GM23248 (cell line): ENCODE measurements at regions not wholly inside any gene's neighbourhood (a gene's known extent, or its start where the extent isn't known, plus 50 kb on each side); places are given as distances from the start of the nearest gene placed in this dataset.

Source experiments
- EZH2 ChIP-seq: fragments of 200-600 bp; sonication (generic); IDR thresholded peaks from 2 replicates; pipeline ENCODE4 v1.6.1; 2018; ENCODE audit warnings: antibody characterized with exemption, mild to moderate bottlenecking; ENCODE audit not compliant: insufficient read depth, poor library complexity, severe bottlenecking
- EZH2phosphoT487 ChIP-seq: fragments of 200-600 bp; sonication (generic); IDR thresholded peaks from 2 replicates; pipeline ENCODE4 v1.6.1; 2018; ENCODE audit warnings: antibody characterized with exemption, moderate library complexity, mild to moderate bottlenecking, low read depth; ENCODE audit not compliant: insufficient read depth

DNA sequence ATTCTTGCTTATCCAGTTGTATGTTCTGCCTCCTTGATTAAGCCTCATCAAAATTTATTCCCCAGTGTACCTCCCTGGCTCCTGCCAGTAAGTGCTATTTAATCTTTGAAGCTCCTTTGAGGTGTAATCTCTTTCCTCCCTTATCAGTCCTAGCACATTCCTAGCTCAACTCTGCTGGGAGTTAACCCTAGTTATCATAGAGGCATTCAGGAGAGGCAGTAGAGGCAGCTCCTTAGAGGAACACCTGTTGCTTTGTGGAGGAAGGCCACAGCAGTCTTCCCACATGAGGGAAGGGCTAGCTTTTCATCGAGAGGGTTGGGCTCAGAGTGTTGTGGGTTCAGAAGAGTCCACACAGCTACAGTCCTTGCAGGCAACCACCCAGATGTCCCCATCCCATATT, 182.4 kb upstream of the ARID2 start:
- TF ChIP-seq EZH2 (no peak), EZH2phosphoT487 (no peak)
